ENCODE measurements at regions not wholly inside any gene's neighbourhood (a gene's known extent, or its start where the extent isn't known, plus 50 kb on each side); places are given as distances from the start of the nearest gene placed in this dataset.
"Not testable (repeated sequence)": the region's sequence is repeated elsewhere in the genome, so short reads cannot be mapped to it uniquely, and the experiment has no call there.

DNA sequence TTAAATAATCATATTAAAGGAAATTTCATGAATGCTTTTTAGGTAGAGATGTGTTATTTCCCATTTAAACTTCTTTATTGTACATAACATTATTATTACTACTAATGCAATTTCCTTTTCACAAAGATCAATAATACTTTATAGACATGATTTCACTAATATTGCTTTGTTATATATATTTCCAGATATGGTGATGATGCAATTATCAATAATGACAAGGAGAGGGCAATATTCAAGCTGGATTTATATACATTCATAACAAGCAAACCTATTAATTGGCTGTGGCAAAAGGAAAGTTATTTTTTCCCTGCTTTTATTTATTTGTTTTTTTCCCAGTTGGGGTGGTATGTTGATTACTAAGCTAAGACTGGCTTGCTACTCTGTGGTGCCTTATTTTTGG is 113.5 kb downstream of the RAP2B start:
- H3K4me3 ChIP-seq, result no peak overlapping the region
- H3K9me3 ChIP-seq (replicated peaks in 1 of 3), result no peaks in the 10 kb centered on the region
- H3K27ac ChIP-seq, result no peak overlapping the region
- no peaks in the 10 kb centered on the region for H3K4me1 ChIP-seq (replicated peaks in 1 of 2)
- H3K36me3 ChIP-seq (replicated peaks in 1 of 2), result no peaks in the 10 kb centered on the region
- TF ChIP-seq, protein P1, sequence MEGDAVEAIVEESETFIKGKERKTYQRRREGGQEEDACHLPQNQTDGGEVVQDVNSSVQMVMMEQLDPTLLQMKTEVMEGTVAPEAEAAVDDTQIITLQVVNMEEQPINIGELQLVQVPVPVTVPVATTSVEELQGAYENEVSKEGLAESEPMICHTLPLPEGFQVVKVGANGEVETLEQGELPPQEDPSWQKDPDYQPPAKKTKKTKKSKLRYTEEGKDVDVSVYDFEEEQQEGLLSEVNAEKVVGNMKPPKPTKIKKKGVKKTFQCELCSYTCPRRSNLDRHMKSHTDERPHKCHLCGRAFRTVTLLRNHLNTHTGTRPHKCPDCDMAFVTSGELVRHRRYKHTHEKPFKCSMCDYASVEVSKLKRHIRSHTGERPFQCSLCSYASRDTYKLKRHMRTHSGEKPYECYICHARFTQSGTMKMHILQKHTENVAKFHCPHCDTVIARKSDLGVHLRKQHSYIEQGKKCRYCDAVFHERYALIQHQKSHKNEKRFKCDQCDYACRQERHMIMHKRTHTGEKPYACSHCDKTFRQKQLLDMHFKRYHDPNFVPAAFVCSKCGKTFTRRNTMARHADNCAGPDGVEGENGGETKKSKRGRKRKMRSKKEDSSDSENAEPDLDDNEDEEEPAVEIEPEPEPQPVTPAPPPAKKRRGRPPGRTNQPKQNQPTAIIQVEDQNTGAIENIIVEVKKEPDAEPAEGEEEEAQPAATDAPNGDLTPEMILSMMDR (IDR thresholded peaks at IDR 0.05), result no peak
- no peak for TF ChIP-seq POLR2A (IDR thresholded peaks at IDR 0.05)
- no peak for DNase-seq
- intact Hi-C loops (cut with DNase I), result no loop called here
- no peaks in the 10 kb centered on the region for H3K27me3 ChIP-seq

- 73 to 83% (median 78%) methylated on average over 2 of the region's 2 CpGs for WGBS, 4 donors
- H3K9me3 ChIP-seq (replicated peaks in 1 of 3), result no peaks in the 10 kb centered on the region
- TF ChIP-seq, protein P1 (IDR thresholded peaks at IDR 0.05), result no peak
- no peak for TF ChIP-seq POLR2A (IDR thresholded peaks at IDR 0.05)
- no peaks in the 10 kb centered on the region for H3K36me3 ChIP-seq (replicated peaks in 1 of 2)
- DNase-seq, result no peak
- intact Hi-C loops (cut with DNase I), result no loop called here
- no peak overlapping the region for H3K4me3 ChIP-seq
- H3K27ac ChIP-seq, result no peak overlapping the region
- H3K4me1 ChIP-seq (replicated peaks in 1 of 2), result no peaks in the 10 kb centered on the region
- H3K27me3 ChIP-seq, result no peaks in the 10 kb centered on the region
These were observed 115.0 kb downstream of the RAP2B start for GRCh38 chr3:153277029-153277428.

- H3K27me3 ChIP-seq; H3K4me3 ChIP-seq; H3K27ac ChIP-seq; DNase-seq; H3K36me3 ChIP-seq (replicated peaks in 1 of 2); H3K9me3 ChIP-seq (replicated peaks in 1 of 3); intact Hi-C loops (cut with DNase I): not testable (repeated sequence)
- WGBS, 4 donors, result 85 to 91% (median 86%) methylated on average over 10 to 29 of the region's 29 CpGs
- H3K4me1 ChIP-seq (replicated peaks in 1 of 2), result peaks cover 0 to 12% of the 10 kb centered on the region in 2 donors
These were observed 119.4 kb downstream of the RAP2B start for GRCh38 chr3:153281236-153281997.

GRCh38 chr3:153282355-153282754 is 120.3 kb downstream of the RAP2B start:
- H3K27ac ChIP-seq, result no peak overlapping the region
- H3K4me3 ChIP-seq, result no peak overlapping the region
- peaks cover 0 to 12% of the 10 kb centered on the region in 2 donors for H3K4me1 ChIP-seq (replicated peaks in 1 of 2)
- 91 to 95% (median 94%) methylated on average over 5 of the region's 5 CpGs for WGBS, 4 donors
- H3K36me3 ChIP-seq (replicated peaks in 1 of 2), result no peaks in the 10 kb centered on the region
- H3K27me3 ChIP-seq, result no peaks in the 10 kb centered on the region
- no peak for DNase-seq
- H3K9me3 ChIP-seq (replicated peaks in 1 of 3), result no peaks in the 10 kb centered on the region
- intact Hi-C loops (cut with DNase I), result no loop called here
- TF ChIP-seq, protein P1 (IDR thresholded peaks at IDR 0.05), result no peak
- no peak for TF ChIP-seq POLR2A (IDR thresholded peaks at IDR 0.05)

Measured in adrenal gland (tissue), 9 donors.